ENCODE measurements at regions not wholly inside any gene's neighbourhood (a gene's known extent, or its start where the extent isn't known, plus 50 kb on each side); places are given as distances from the start of the nearest gene placed in this dataset.
"Not testable (repeated sequence)": the region's sequence is repeated elsewhere in the genome, so short reads cannot be mapped to it uniquely, and the experiment has no call there.

GRCh38 chr16:31727553-31727952 lies 146.1 kb upstream of the ZNF267 start:
- DNase-seq: no peak
- CTCF ChIA-PET: no interaction called here
- Histone ChIP-seq H3K27ac (ENCODE audit: low read length) (no peak overlapping the region), H3K9me2 (replicated peaks; ENCODE audit: low read length) (no peaks in the 10 kb centered on the region), H3K4me3 (ENCODE audit: low read length) (no peak overlapping the region), H3K4me2 (ENCODE audit: low read length) (no peak overlapping the region), H3K9ac (ENCODE audit: low read length) (no peak overlapping the region), H3K79me2 (ENCODE audit: low read length) (no peaks in the 10 kb centered on the region), H4K20me1 (ENCODE audit: low read length) (no peaks in the 10 kb centered on the region), H3K27me3 (ENCODE audit: low read length) (no peaks in the 10 kb centered on the region), H2AFZ (ENCODE audit: low read length) (no peak overlapping the region), H3K36me3 (ENCODE audit: low read depth, low read length) (peaks cover 29% of the 10 kb centered on the region), H3K9me3 (ENCODE audit: low read length) (no peaks in the 10 kb centered on the region), H3K4me1 (ENCODE audit: insufficient read depth, low read length) (no peaks in the 10 kb centered on the region), H3F3A (ENCODE audit: low read length, unreplicated experiment) (no peaks in the 10 kb centered on the region)
- no peak for TF ChIP-seq CTCF (conservative IDR thresholded peaks at IDR 0.05; ENCODE audit: low read depth, low read length)
- TF ChIP-seq EZH2 (IDR thresholded peaks at IDR 0.05; ENCODE audit: low read length, unreplicated experiment): no peak
- TF ChIP-seq EZH2phosphoT487 (IDR thresholded peaks at IDR 0.05; ENCODE audit: borderline replicate concordance, low read length): no peak
- intact Hi-C loops (cut with micrococcal nuclease): no loop called here
- no peak for ATAC-seq
- BruUV-seq (replicated peaks): no TSS peak
- POLR2A ChIA-PET (ENCODE audit: unreplicated experiment): no interaction called here

GRCh38 chr16:31734265-31734664 lies 139.3 kb upstream of the ZNF267 start:
- H2AFZ ChIP-seq (ENCODE audit: low read length): no peak overlapping the region
- DNase-seq: no peak
- H4K20me1 ChIP-seq (ENCODE audit: low read length): no peaks in the 10 kb centered on the region
- no peak overlapping the region for H3K9ac ChIP-seq (ENCODE audit: low read length)
- CTCF ChIA-PET: no interaction called here
- no peaks in the 10 kb centered on the region for H3K79me2 ChIP-seq (ENCODE audit: low read length)
- intact Hi-C loops (cut with micrococcal nuclease): no loop called here
- H3K36me3 ChIP-seq (ENCODE audit: low read depth, low read length): peaks cover 60% of the 10 kb centered on the region
- no peaks in the 10 kb centered on the region for H3K27me3 ChIP-seq (ENCODE audit: low read length)
- TF ChIP-seq CTCF (conservative IDR thresholded peaks at IDR 0.05; ENCODE audit: low read depth, low read length) (no peak), EZH2phosphoT487 (IDR thresholded peaks at IDR 0.05; ENCODE audit: borderline replicate concordance, low read length) (no peak)
- no peaks in the 10 kb centered on the region for H3K9me3 ChIP-seq (ENCODE audit: low read length)
- H3K4me1 ChIP-seq (ENCODE audit: insufficient read depth, low read length): no peaks in the 10 kb centered on the region
- H3K9me2 ChIP-seq (replicated peaks; ENCODE audit: low read length): no peaks in the 10 kb centered on the region
- H3K4me2 ChIP-seq (ENCODE audit: low read length): no peak overlapping the region
- POLR2A ChIA-PET (ENCODE audit: unreplicated experiment): no interaction called here
- no peaks in the 10 kb centered on the region for H3F3A ChIP-seq (ENCODE audit: low read length, unreplicated experiment)
- no peak overlapping the region for H3K27ac ChIP-seq (ENCODE audit: low read length)
- ATAC-seq: no peak
- H3K4me3 ChIP-seq (ENCODE audit: low read length): no peak overlapping the region
- BruUV-seq (replicated peaks): no TSS peak

- H3K4me3 ChIP-seq (ENCODE audit: low read length); H3F3A ChIP-seq (ENCODE audit: low read length, unreplicated experiment); H3K9me2 ChIP-seq (replicated peaks; ENCODE audit: low read length); ATAC-seq; H3K27ac ChIP-seq (ENCODE audit: low read length); H3K27me3 ChIP-seq (ENCODE audit: low read length); H3K9me3 ChIP-seq (ENCODE audit: low read length); H3K9ac ChIP-seq (ENCODE audit: low read length); H3K4me2 ChIP-seq (ENCODE audit: low read length); DNase-seq; H2AFZ ChIP-seq (ENCODE audit: low read length); H4K20me1 ChIP-seq (ENCODE audit: low read length); POLR2A ChIA-PET (ENCODE audit: unreplicated experiment); intact Hi-C loops (cut with micrococcal nuclease); CTCF ChIA-PET; H3K4me1 ChIP-seq (ENCODE audit: insufficient read depth, low read length); H3K79me2 ChIP-seq (ENCODE audit: low read length); BruUV-seq (replicated peaks): not testable (repeated sequence)
- peaks cover 20% of the 10 kb centered on the region; the same call in 1 of the 2 replicates for H3K36me3 ChIP-seq (ENCODE audit: low read depth, low read length)
Measured at GRCh38 chr16:31745098-31745497, 128.5 kb upstream of the ZNF267 start.
